ENCODE measurements at regions not wholly inside any gene's neighbourhood (a gene's known extent, or its start where the extent isn't known, plus 50 kb on each side); places are given as distances from the start of the nearest gene placed in this dataset.

- TF ChIP-seq, protein P1, sequence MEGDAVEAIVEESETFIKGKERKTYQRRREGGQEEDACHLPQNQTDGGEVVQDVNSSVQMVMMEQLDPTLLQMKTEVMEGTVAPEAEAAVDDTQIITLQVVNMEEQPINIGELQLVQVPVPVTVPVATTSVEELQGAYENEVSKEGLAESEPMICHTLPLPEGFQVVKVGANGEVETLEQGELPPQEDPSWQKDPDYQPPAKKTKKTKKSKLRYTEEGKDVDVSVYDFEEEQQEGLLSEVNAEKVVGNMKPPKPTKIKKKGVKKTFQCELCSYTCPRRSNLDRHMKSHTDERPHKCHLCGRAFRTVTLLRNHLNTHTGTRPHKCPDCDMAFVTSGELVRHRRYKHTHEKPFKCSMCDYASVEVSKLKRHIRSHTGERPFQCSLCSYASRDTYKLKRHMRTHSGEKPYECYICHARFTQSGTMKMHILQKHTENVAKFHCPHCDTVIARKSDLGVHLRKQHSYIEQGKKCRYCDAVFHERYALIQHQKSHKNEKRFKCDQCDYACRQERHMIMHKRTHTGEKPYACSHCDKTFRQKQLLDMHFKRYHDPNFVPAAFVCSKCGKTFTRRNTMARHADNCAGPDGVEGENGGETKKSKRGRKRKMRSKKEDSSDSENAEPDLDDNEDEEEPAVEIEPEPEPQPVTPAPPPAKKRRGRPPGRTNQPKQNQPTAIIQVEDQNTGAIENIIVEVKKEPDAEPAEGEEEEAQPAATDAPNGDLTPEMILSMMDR (IDR thresholded peaks at IDR 0.05; ENCODE audit: unreplicated experiment) = no peak
These were observed 450.9 kb downstream of the FBXO15 start for GRCh38 chr18:73696698-73697097.

DNA sequence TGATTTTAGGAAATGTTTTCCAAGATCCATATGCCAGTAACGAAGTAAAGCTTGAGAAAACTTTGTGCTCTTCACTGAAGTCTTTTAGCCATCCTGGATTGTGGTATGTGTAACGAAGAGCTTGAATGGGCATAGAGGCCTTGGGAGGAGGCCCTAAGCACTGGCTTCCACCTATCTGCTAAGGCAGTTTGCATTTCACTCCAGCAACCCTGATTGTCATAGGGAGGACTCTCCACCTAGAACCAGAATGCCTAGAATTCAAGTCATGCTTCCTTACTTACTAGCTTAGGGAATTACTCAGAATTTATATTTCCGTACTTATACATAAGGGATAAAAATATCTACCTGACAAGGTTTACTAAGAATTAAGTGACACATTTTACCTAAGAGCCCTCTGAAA, 451.5 kb downstream of the FBXO15 start:
- CTCF ChIA-PET = no interaction called here
- intact Hi-C loops (cut with micrococcal nuclease) = no loop called here
- H3K4me3 Mint-ChIP-seq (ENCODE audit: unreplicated experiment) = no peak overlapping the region
- POLR2A ChIA-PET = no interaction called here
- no peaks in the 10 kb centered on the region for H3K36me3 Mint-ChIP-seq (ENCODE audit: insufficient read depth, unreplicated experiment)
- TF ChIP-seq, protein P1 (IDR thresholded peaks at IDR 0.05; ENCODE audit: unreplicated experiment) = no peak
- no peaks in the 10 kb centered on the region for H3K27me3 Mint-ChIP-seq (ENCODE audit: insufficient read depth, unreplicated experiment)
- no peak overlapping the region for H3K27ac Mint-ChIP-seq (ENCODE audit: low read depth, unreplicated experiment)
- BruUV-seq (replicated peaks) = no TSS peak
- peaks cover 6% of the 10 kb centered on the region for H3K4me1 Mint-ChIP-seq (ENCODE audit: insufficient read depth, unreplicated experiment)
- no peak for DNase-seq (ENCODE audit: unreplicated experiment)
- peaks cover 7% of the 10 kb centered on the region for H3K9me3 Mint-ChIP-seq (ENCODE audit: unreplicated experiment)

More at GRCh38 chr18:73696698-73697097, 450.9 kb downstream of the FBXO15 start:
- intact Hi-C loops (cut with micrococcal nuclease) = no loop called here
- H3K27me3 Mint-ChIP-seq (ENCODE audit: insufficient read depth, unreplicated experiment) = no peaks in the 10 kb centered on the region
- H3K9me3 Mint-ChIP-seq (ENCODE audit: unreplicated experiment) = peaks cover 7% of the 10 kb centered on the region
- no peak overlapping the region for H3K27ac Mint-ChIP-seq (ENCODE audit: low read depth, unreplicated experiment)
- CTCF ChIA-PET = no interaction called here
- H3K4me1 Mint-ChIP-seq (ENCODE audit: insufficient read depth, unreplicated experiment) = peaks cover 6% of the 10 kb centered on the region
- H3K36me3 Mint-ChIP-seq (ENCODE audit: insufficient read depth, unreplicated experiment) = no peaks in the 10 kb centered on the region
- BruUV-seq (replicated peaks) = no TSS peak
- no peak overlapping the region for H3K4me3 Mint-ChIP-seq (ENCODE audit: unreplicated experiment)
- POLR2A ChIA-PET = interaction anchor here (1.4 kb wide), 1 partner anchor 8 kb away, joined by 3 read pairs; no protein-coding TSS in a partner anchor
- DNase-seq (ENCODE audit: unreplicated experiment) = no peak

DNA sequence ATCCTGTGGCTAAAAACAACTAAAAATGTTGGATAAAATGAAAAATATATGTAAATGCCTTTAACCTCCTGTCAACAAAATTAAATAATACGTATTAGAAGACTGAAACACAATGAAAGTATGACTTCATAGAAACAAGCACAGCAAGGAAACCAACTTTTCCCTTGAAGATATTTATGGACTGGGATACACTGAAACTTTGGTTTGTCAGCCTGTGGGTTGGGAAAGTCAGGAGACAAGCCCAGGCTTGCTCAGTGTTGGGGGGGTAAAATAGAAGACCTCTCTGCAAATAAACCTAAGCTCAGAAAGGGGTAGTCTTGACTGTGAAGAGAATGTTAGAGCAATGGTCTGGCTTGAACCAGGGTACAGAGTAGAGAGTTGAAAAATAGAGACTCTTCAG, 454.5 kb downstream of the FBXO15 start:
- BruUV-seq (replicated peaks) = no TSS peak
- intact Hi-C loops (cut with micrococcal nuclease) = no loop called here
- TF ChIP-seq, protein P1 (IDR thresholded peaks at IDR 0.05; ENCODE audit: unreplicated experiment) = no peak
- Mint-ChIP-seq H3K9me3 (ENCODE audit: unreplicated experiment) (peaks cover 7% of the 10 kb centered on the region), H3K27me3 (ENCODE audit: insufficient read depth, unreplicated experiment) (no peaks in the 10 kb centered on the region), H3K4me1 (ENCODE audit: insufficient read depth, unreplicated experiment) (peaks cover 13% of the 10 kb centered on the region), H3K4me3 (ENCODE audit: unreplicated experiment) (no peak overlapping the region), H3K27ac (ENCODE audit: low read depth, unreplicated experiment) (peak overlapping the region; percentile 49), H3K36me3 (ENCODE audit: insufficient read depth, unreplicated experiment) (no peaks in the 10 kb centered on the region)
- no peak for DNase-seq (ENCODE audit: unreplicated experiment)
- CTCF ChIA-PET = no interaction called here
- POLR2A ChIA-PET = no interaction called here

DNA sequence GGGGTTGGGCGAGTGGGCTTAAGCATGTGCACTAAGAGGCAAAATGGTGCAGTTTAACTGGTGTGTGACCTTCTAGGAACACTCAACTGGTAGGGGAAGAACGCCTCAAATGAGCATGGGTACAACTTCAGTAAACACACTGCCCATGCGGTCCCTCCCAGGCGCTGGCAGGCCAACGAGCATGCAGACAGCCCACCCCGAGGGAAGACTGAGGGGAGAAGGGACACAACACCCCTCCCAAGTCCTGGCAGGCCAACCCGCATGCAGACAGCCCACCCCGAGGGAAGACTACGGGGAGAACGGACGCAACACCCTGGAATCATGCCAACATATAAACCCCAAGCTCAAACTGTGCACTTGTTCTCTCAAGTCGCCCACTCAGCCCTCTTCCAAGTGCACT, 456.0 kb downstream of the FBXO15 start:
- intact Hi-C loops (cut with micrococcal nuclease) = no loop called here
- H3K4me3 Mint-ChIP-seq (ENCODE audit: unreplicated experiment) = no peak overlapping the region

More for the DNA sequence above, 456.0 kb downstream of the FBXO15 start:
- H3K4me1 Mint-ChIP-seq (ENCODE audit: insufficient read depth, unreplicated experiment) = peaks cover 13% of the 10 kb centered on the region
- TF ChIP-seq, protein P1 (IDR thresholded peaks at IDR 0.05; ENCODE audit: unreplicated experiment) = no peak
- H3K27me3 Mint-ChIP-seq (ENCODE audit: insufficient read depth, unreplicated experiment) = no peaks in the 10 kb centered on the region
- POLR2A ChIA-PET = no interaction called here
- no peaks in the 10 kb centered on the region for H3K36me3 Mint-ChIP-seq (ENCODE audit: insufficient read depth, unreplicated experiment)
- peaks cover 7% of the 10 kb centered on the region for H3K9me3 Mint-ChIP-seq (ENCODE audit: unreplicated experiment)
- no peak overlapping the region for H3K27ac Mint-ChIP-seq (ENCODE audit: low read depth, unreplicated experiment)
- no peak for DNase-seq (ENCODE audit: unreplicated experiment)
- BruUV-seq (replicated peaks) = no TSS peak
- CTCF ChIA-PET = interaction anchor here (0.7 kb wide), 1 partner anchor 44 kb away, joined by 3 read pairs; no protein-coding TSS in a partner anchor

Data from MCF 10A (cell line).